ENCODE measurements at regions not wholly inside any gene's neighbourhood (a gene's known extent, or its start where the extent isn't known, plus 50 kb on each side); places are given as distances from the start of the nearest gene placed in this dataset.

- Histone ChIP-seq H2AFZ (ENCODE audit: low read length) (no peak overlapping the region), H3K27me3 (ENCODE audit: control insufficient read depth in 1 of 2, insufficient read depth in 2 of 2, low read length in 2 of 2) (0 out of 5 replicates have a peak, but pooled peaks cover 0 to 7% of the 10 kb centered on the region in 2 experiments), H3K79me2 (ENCODE audit: insufficient read depth, low read length) (no peaks in the 10 kb centered on the region), H3K9me3 (ENCODE audit: low read length) (no peaks in the 10 kb centered on the region), H4K20me1 (ENCODE audit: insufficient read depth, low read length) (no peaks in the 10 kb centered on the region), H3K4me2 (ENCODE audit: low read depth, low read length) (no peak overlapping the region), H3K27ac (ENCODE audit: extremely low read length, insufficient read depth, low read length) (no peak overlapping the region), H3K36me3 (replicated peaks in 1 of 2; ENCODE audit: control insufficient read depth in 1 of 2, insufficient read depth in 2 of 2, low read length in 2 of 2) (no peaks in the 10 kb centered on the region), H3K9ac (ENCODE audit: insufficient read depth, low read depth, low read length) (no peak overlapping the region), H3K4me3 (replicated peaks in 1 of 3; ENCODE audit: insufficient read depth in 1 of 3, low read depth in 2 of 3, low read length in 3 of 3) (no peak overlapping the region), H3K4me1 (ENCODE audit: insufficient read depth, low read length) (no peaks in the 10 kb centered on the region)
- no TSS peak for BruUV-seq (replicated peaks)
- WGBS (ENCODE audit: low lambda C conversion rate): 7% methylated on average over 3 of the region's 3 CpGs
- TF ChIP-seq SMC3 (IDR thresholded peaks at IDR 0.05; ENCODE audit: low read length) (peak; percentile 39; the same call in 1 of the 2 replicates), TFDP2 (CRISPR knock-in tag; IDR thresholded peaks at IDR 0.05) (no peak), DBP (CRISPR knock-in tag; IDR thresholded peaks at IDR 0.05; ENCODE audit: not compliant biosample characterization) (no peak), ZNF451 (CRISPR knock-in tag; IDR thresholded peaks at IDR 0.05) (no peak), STAG1 (CRISPR knock-in tag; IDR thresholded peaks at IDR 0.05) (peak; percentile 51), SOX13 (IDR thresholded peaks at IDR 0.05) (no peak), SOX13 (CRISPR knock-in tag; conservative IDR thresholded peaks at IDR 0.05 in 1 of 2, IDR thresholded peaks at IDR 0.05 in 1 of 2) (no peak), ZNF766 (CRISPR knock-in tag; IDR thresholded peaks at IDR 0.05; ENCODE audit: borderline replicate concordance) (no peak), ELK4 (CRISPR knock-in tag; IDR thresholded peaks at IDR 0.05; ENCODE audit: borderline replicate concordance) (no peak)
- TF ChIP-seq, protein P1, sequence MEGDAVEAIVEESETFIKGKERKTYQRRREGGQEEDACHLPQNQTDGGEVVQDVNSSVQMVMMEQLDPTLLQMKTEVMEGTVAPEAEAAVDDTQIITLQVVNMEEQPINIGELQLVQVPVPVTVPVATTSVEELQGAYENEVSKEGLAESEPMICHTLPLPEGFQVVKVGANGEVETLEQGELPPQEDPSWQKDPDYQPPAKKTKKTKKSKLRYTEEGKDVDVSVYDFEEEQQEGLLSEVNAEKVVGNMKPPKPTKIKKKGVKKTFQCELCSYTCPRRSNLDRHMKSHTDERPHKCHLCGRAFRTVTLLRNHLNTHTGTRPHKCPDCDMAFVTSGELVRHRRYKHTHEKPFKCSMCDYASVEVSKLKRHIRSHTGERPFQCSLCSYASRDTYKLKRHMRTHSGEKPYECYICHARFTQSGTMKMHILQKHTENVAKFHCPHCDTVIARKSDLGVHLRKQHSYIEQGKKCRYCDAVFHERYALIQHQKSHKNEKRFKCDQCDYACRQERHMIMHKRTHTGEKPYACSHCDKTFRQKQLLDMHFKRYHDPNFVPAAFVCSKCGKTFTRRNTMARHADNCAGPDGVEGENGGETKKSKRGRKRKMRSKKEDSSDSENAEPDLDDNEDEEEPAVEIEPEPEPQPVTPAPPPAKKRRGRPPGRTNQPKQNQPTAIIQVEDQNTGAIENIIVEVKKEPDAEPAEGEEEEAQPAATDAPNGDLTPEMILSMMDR (CRISPR knock-in tag; IDR thresholded peaks at IDR 0.05): peak; percentile 63
- TF ChIP-seq, protein P2, sequence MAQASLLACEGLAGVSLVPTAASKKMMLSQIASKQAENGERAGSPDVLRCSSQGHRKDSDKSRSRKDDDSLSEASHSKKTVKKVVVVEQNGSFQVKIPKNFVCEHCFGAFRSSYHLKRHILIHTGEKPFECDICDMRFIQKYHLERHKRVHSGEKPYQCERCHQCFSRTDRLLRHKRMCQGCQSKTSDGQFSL (CRISPR knock-in tag; IDR thresholded peaks at IDR 0.05): 0 out of 2 replicates have a peak, but pooled peaks have one; percentile 44
- ATAC-seq: peak; percentile 47; the same call in 2 of the 3 replicates
- in situ Hi-C loops (cut with HindIII; ENCODE audit: extremely low pct_ligation_motif_present, low pct_unique_long_range_greater_than_20kb) (no loop called here), intact Hi-C loops (cut with micrococcal nuclease; ENCODE audit: unreplicated experiment) (loop anchor here (5.0 kb wide), 1 partner anchor 193 kb away; no protein-coding TSS in a partner anchor)
- FAIRE-seq: no peak
- POLR2A ChIA-PET: no interaction called here
- CTCF ChIA-PET (ENCODE audit: low intra/inter-chr PET ratio, low total read pairs): no interaction called here
- peak; percentile 43 for DNase-seq (ENCODE audit: low spot score)
Observed at GRCh38 chr2:71995067-71995665, 152.5 kb downstream of the CYP26B1 start.

Data from HepG2 (cell line).